Fibroblast of peridontal ligament (primary cell): ENCODE measurements at regions not wholly inside any gene's neighbourhood (a gene's known extent, or its start where the extent isn't known, plus 50 kb on each side); places are given as distances from the start of the nearest gene placed in this dataset.

ENCODE experiments used
- DNase-seq: peaks from one replicate; pipeline ENCODE4 v3.0.0-alpha.2; 2010; ENCODE audit errors: extremely low read depth

- DNase-seq, result peak; percentile 85
Observed at GRCh38 chr18:11268741-11269233, 119.4 kb upstream of the PIEZO2 start.

- no peak for DNase-seq
Observed at GRCh38 chr18:11268153-11268552, 118.8 kb upstream of the PIEZO2 start.

- DNase-seq, result no peak
Observed at GRCh38 chr18:11266781-11267480, 117.6 kb upstream of the PIEZO2 start.

GRCh38 chr18:11261486-11261885 lies 112.1 kb upstream of the PIEZO2 start:
- DNase-seq, result no peak

- DNase-seq, result no peak
Observed at GRCh38 chr18:11260961-11261461, 111.6 kb upstream of the PIEZO2 start.

GRCh38 chr18:11259469-11260150 lies 110.2 kb upstream of the PIEZO2 start:
- DNase-seq, result no peak

- peak; percentile 34 for DNase-seq
Observed at GRCh38 chr18:11258039-11258610, 108.8 kb upstream of the PIEZO2 start.

GRCh38 chr18:11256251-11256650 lies 106.9 kb upstream of the PIEZO2 start:
- no peak for DNase-seq

- DNase-seq, result no peak
Observed at GRCh38 chr18:11251891-11252270, 102.5 kb upstream of the PIEZO2 start.

GRCh38 chr18:11251229-11251890 lies 102.0 kb upstream of the PIEZO2 start:
- peak; percentile 84 for DNase-seq

GRCh38 chr18:11249391-11249790 lies 100.0 kb upstream of the PIEZO2 start:
- no peak for DNase-seq

GRCh38 chr18:11247381-11247970 lies 98.1 kb upstream of the PIEZO2 start:
- no peak for DNase-seq

- peak; percentile 76 for DNase-seq
Observed at GRCh38 chr18:11246495-11247300, 97.3 kb upstream of the PIEZO2 start.

- peak; percentile 66 for DNase-seq
Observed at GRCh38 chr18:11245879-11246278, 96.5 kb upstream of the PIEZO2 start.

- no peak for DNase-seq
Observed at GRCh38 chr18:11237484-11237883, 88.1 kb upstream of the PIEZO2 start.

- DNase-seq, result no peak
Observed at GRCh38 chr18:11237066-11237465, 87.7 kb upstream of the PIEZO2 start.

GRCh38 chr18:11224153-11224552 lies 74.8 kb upstream of the PIEZO2 start:
- no peak for DNase-seq

GRCh38 chr18:11219571-11219970 lies 70.2 kb upstream of the PIEZO2 start:
- DNase-seq, result peak; percentile 25

GRCh38 chr18:11215216-11215615 lies 65.8 kb upstream of the PIEZO2 start:
- no peak for DNase-seq

- no peak for DNase-seq
Observed at GRCh38 chr18:11204020-11204419, 54.7 kb upstream of the PIEZO2 start.

GRCh38 chr18:11199477-11199876 lies 50.1 kb upstream of the PIEZO2 start:
- DNase-seq, result no peak
